HEK293 (cell line): ENCODE measurements at regions not wholly inside any gene's neighbourhood (a gene's known extent, or its start where the extent isn't known, plus 50 kb on each side); places are given as distances from the start of the nearest gene placed in this dataset.
A peak's percentile ranks its signal among the peaks of the same experiment; 100 is the strongest.

Experiments
- CTCF ChIA-PET: fragments of 350-600 bp; formaldehyde crosslinking; extraction: SDS; loops from one replicate; lab custom pipeline; 2021; ENCODE audit warnings: antibody characterized with exemption; lab: Yijun Ruan, JAX
- POLR2A ChIA-PET: fragments of 300-600 bp; formaldehyde crosslinking; extraction: SDS; loops from one replicate; lab custom pipeline; 2020; ENCODE audit warnings: antibody characterized with exemption, inconsistent platforms; lab: Yijun Ruan, JAX
- H3K27ac ChIP-seq: fragments of 200-500 bp; sonication (Bioruptor generic); 2 replicates; pipeline ENCODE4 v1.5.1; 2014; ENCODE audit warnings: low read depth, low read length, control low read depth, inconsistent platforms; ENCODE audit errors: extremely low read depth
- H3K36me3 ChIP-seq, 2 experiments: fragments of 200-500 bp in 1 of 2; sonication (Bioruptor generic) in 1 of 2; 1 replicate in 1 of 2; 2 replicates in 1 of 2; pipeline ENCODE4 v1.5.1; 2014 to 2017; ENCODE audit warnings: inconsistent platforms in 2 of 2, low read length in 2 of 2; ENCODE audit not compliant: control insufficient read depth in 2 of 2, insufficient read depth in 1 of 2
- H3K4me1 ChIP-seq: fragments of 200-500 bp; sonication (Bioruptor generic); 2 replicates; pipeline ENCODE4 v1.5.1; 2014; ENCODE audit warnings: mild to moderate bottlenecking, low read length, inconsistent platforms; ENCODE audit not compliant: control insufficient read depth, insufficient read depth
- H3K4me3 ChIP-seq: 2 replicates; pipeline ENCODE4 v1.5.1; 2011; ENCODE audit warnings: low read depth, mild to moderate bottlenecking, control low read depth, low read length, moderate library complexity
- H3K9me3 ChIP-seq: fragments of 200-500 bp; sonication (Bioruptor generic); 2 replicates; pipeline ENCODE4 v1.5.1; 2014; ENCODE audit warnings: low read depth, low read length, inconsistent platforms; ENCODE audit not compliant: control insufficient read depth, insufficient read depth
- AEBP2 ChIP-seq: fragments of 450-650 bp; formaldehyde crosslinking; IDR thresholded peaks from 2 replicates; pipeline ENCODE4 v1.5.1; 2016; ENCODE audit warnings: missing biosample characterization, missing genetic modification characterization, borderline replicate concordance
- FEZF1 ChIP-seq: fragments of 450-650 bp; formaldehyde crosslinking; IDR thresholded peaks from 2 replicates; pipeline ENCODE4 v1.5.1; 2016; ENCODE audit warnings: missing biosample characterization, missing genetic modification characterization
- GLI2 ChIP-seq: fragments of 450-650 bp; formaldehyde crosslinking; IDR thresholded peaks from 2 replicates; pipeline ENCODE4; 2017; ENCODE audit warnings: missing biosample characterization, missing genetic modification characterization, low read depth, borderline replicate concordance
- GLIS1 ChIP-seq: fragments of 450-650 bp; formaldehyde crosslinking; IDR thresholded peaks from 2 replicates; pipeline ENCODE4 v1.5.1; 2016; ENCODE audit warnings: missing biosample characterization, missing genetic modification characterization
- INSM2 ChIP-seq: fragments of 450-650 bp; formaldehyde crosslinking; IDR thresholded peaks from 2 replicates; pipeline ENCODE4 v1.5.1; 2016; ENCODE audit warnings: missing biosample characterization, missing genetic modification characterization
- KLF8 ChIP-seq: fragments of 450-650 bp; formaldehyde crosslinking; IDR thresholded peaks from 2 replicates; pipeline ENCODE4 v1.5.1; 2016; ENCODE audit warnings: missing biosample characterization, missing genetic modification characterization
- MZF1 ChIP-seq: fragments of 450-650 bp; formaldehyde crosslinking; IDR thresholded peaks from 2 replicates; pipeline ENCODE4 v1.5.1; 2017; ENCODE audit warnings: missing biosample characterization, missing genetic modification characterization, borderline replicate concordance
- PRDM10 ChIP-seq: fragments of 450-650 bp; formaldehyde crosslinking; IDR thresholded peaks from 2 replicates; pipeline ENCODE4 v1.5.1; 2016; ENCODE audit warnings: missing biosample characterization, missing genetic modification characterization
- PRDM6 ChIP-seq: fragments of 450-650 bp; formaldehyde crosslinking; IDR thresholded peaks from 2 replicates; pipeline ENCODE4 v1.5.1; 2017; ENCODE audit warnings: missing biosample characterization, missing genetic modification characterization
- SCRT1 ChIP-seq: fragments of 450-650 bp; formaldehyde crosslinking; IDR thresholded peaks from 2 replicates; pipeline ENCODE4 v1.5.1; 2016; ENCODE audit warnings: missing biosample characterization, missing genetic modification characterization, borderline replicate concordance
- SP2 ChIP-seq: fragments of 450-650 bp; formaldehyde crosslinking; IDR thresholded peaks from 2 replicates; pipeline ENCODE4 v1.5.1; 2016; ENCODE audit warnings: missing biosample characterization, missing genetic modification characterization
- SP7 ChIP-seq: fragments of 450-650 bp; formaldehyde crosslinking; IDR thresholded peaks from 2 replicates; pipeline ENCODE4 v1.5.1; 2016; ENCODE audit warnings: missing biosample characterization, missing genetic modification characterization
- TRIM28 ChIP-seq: IDR thresholded peaks from 2 replicates; pipeline ENCODE4 v1.6.1; 2011; ENCODE audit warnings: low read length, control low read depth, borderline replicate concordance
- ZBTB6 ChIP-seq: fragments of 450-650 bp; formaldehyde crosslinking; IDR thresholded peaks from 2 replicates; pipeline ENCODE4 v1.5.1; 2017; ENCODE audit warnings: missing biosample characterization, missing genetic modification characterization
- ZFP37 ChIP-seq: fragments of 450-650 bp; formaldehyde crosslinking; IDR thresholded peaks from 2 replicates; pipeline ENCODE4 v1.5.1; 2016; ENCODE audit warnings: missing biosample characterization, missing genetic modification characterization
- ZFP41 ChIP-seq: fragments of 450-650 bp; formaldehyde crosslinking; IDR thresholded peaks from 2 replicates; pipeline ENCODE4 v1.5.1; 2016; ENCODE audit warnings: missing biosample characterization, missing genetic modification characterization, borderline replicate concordance
- ZNF10 ChIP-seq: fragments of 450-650 bp; formaldehyde crosslinking; IDR thresholded peaks from 2 replicates; pipeline ENCODE4 v1.5.1; 2017; ENCODE audit warnings: missing biosample characterization, missing genetic modification characterization
- ZNF133 ChIP-seq: fragments of 450-650 bp; formaldehyde crosslinking; IDR thresholded peaks from 2 replicates; pipeline ENCODE4 v1.5.1; 2016; ENCODE audit warnings: missing biosample characterization, missing genetic modification characterization
- ZNF18 ChIP-seq: fragments of 450-650 bp; formaldehyde crosslinking; IDR thresholded peaks from 2 replicates; pipeline ENCODE4 v1.5.1; 2016; ENCODE audit warnings: missing biosample characterization, missing genetic modification characterization
- ZNF19 ChIP-seq: fragments of 450-650 bp; formaldehyde crosslinking; IDR thresholded peaks from 2 replicates; pipeline ENCODE4; 2016; ENCODE audit warnings: missing biosample characterization, missing genetic modification characterization, low read depth
- ZNF366 ChIP-seq: fragments of 450-650 bp; formaldehyde crosslinking; conservative IDR thresholded peaks from 2 replicates; pipeline ENCODE4 v1.5.1; 2016; ENCODE audit warnings: missing biosample characterization, missing genetic modification characterization
- ZNF560 ChIP-seq: fragments of 450-650 bp; formaldehyde crosslinking; IDR thresholded peaks from 2 replicates; pipeline ENCODE4 v1.5.1; 2017; ENCODE audit warnings: missing biosample characterization, missing genetic modification characterization, borderline replicate concordance
- ZNF629 ChIP-seq: fragments of 450-650 bp; formaldehyde crosslinking; IDR thresholded peaks from 2 replicates; pipeline ENCODE4 v1.5.1; 2017; ENCODE audit warnings: missing biosample characterization, missing genetic modification characterization
- ZNF664 ChIP-seq: fragments of 450-650 bp; formaldehyde crosslinking; IDR thresholded peaks from 2 replicates; pipeline ENCODE4 v1.5.1; 2016; ENCODE audit warnings: missing biosample characterization, missing genetic modification characterization
- ZNF791 ChIP-seq: fragments of 450-650 bp; formaldehyde crosslinking; IDR thresholded peaks from 2 replicates; pipeline ENCODE4 v1.5.1; 2016; ENCODE audit warnings: missing biosample characterization, missing genetic modification characterization

- TF ChIP-seq SCRT1 (tag by site-specific recombination) = peak; percentile 57; the same call in 1 of the 2 replicates
- peak; percentile 11; the same call in 1 of the 2 replicates for TF ChIP-seq ZNF629 (tag by site-specific recombination)
- TF ChIP-seq ZNF560 (tag by site-specific recombination) = no peak
- peak; percentile 50 for TF ChIP-seq SP7 (tag by site-specific recombination)
- no peak for TF ChIP-seq ZFP37 (tag by site-specific recombination)
- no peak for TF ChIP-seq MZF1
- no peak for TF ChIP-seq ZNF19 (tag by site-specific recombination)
- TF ChIP-seq ZNF366 (tag by site-specific recombination) = 0 out of 2 replicates have a peak, but pooled peaks have one; percentile 24
- 0 out of 2 replicates have a peak, but pooled peaks have one; percentile 30 for TF ChIP-seq KLF8 (tag by site-specific recombination)
- peak; percentile 11; the same call in 1 of the 2 replicates for TF ChIP-seq GLIS1 (tag by site-specific recombination)
- no peak for TF ChIP-seq ZNF791 (tag by site-specific recombination)
- no peak for TF ChIP-seq SP2 (tag by site-specific recombination)
- TF ChIP-seq ZFP41 = no peak
- no peak for TF ChIP-seq ZNF133
- no peak for TF ChIP-seq AEBP2 (tag by site-specific recombination)
- TF ChIP-seq, all 188 proteins: peak for 15
These were observed 91.3 kb upstream of the ADGRF1 start (continued) for GRCh38 chr6:47133230-47134000.

- ChIA-PET POLR2A (no interaction called here), CTCF (interaction anchor here (0.6 to 1.8 kb wide), 2 partner anchors 21 to 35 kb away, joined by 4 to 8 read pairs; no protein-coding TSS in a partner anchor)
- H3K4me3 ChIP-seq = no peak overlapping the region
- no peaks in the 10 kb centered on the region for H3K36me3 ChIP-seq
- peak overlapping the region; percentile 65 for H3K27ac ChIP-seq
- no peaks in the 10 kb centered on the region for H3K9me3 ChIP-seq
- H3K4me1 ChIP-seq = peaks cover 39% of the 10 kb centered on the region
- TF ChIP-seq ZNF664 (tag by site-specific recombination) (0 out of 2 replicates have a peak, but pooled peaks have one; percentile 7), PRDM10 (tag by site-specific recombination) (0 out of 2 replicates have a peak, but pooled peaks have one; percentile 3), GLIS1 (tag by site-specific recombination) (peak; percentile 83), PRDM6 (tag by site-specific recombination) (peak; percentile 91), INSM2 (tag by site-specific recombination) (peak; percentile 72), ZNF366 (tag by site-specific recombination) (no peak), ZBTB6 (peak; percentile 31; the same call in 1 of the 2 replicates), FEZF1 (tag by site-specific recombination) (peak; percentile 93), TRIM28 (peak; percentile 40; the same call in 1 of the 2 replicates), GLI2 (tag by site-specific recombination) (peak; percentile 51; the same call in 1 of the 2 replicates), ZNF18 (tag by site-specific recombination) (peak; percentile 80), ZNF10 (tag by site-specific recombination) (peak; percentile 89)
These were observed 90.6 kb upstream of the ADGRF1 start for GRCh38 chr6:47132724-47133123.
